ENCODE measurements at regions not wholly inside any gene's neighbourhood (a gene's known extent, or its start where the extent isn't known, plus 50 kb on each side); places are given as distances from the start of the nearest gene placed in this dataset.

DNA sequence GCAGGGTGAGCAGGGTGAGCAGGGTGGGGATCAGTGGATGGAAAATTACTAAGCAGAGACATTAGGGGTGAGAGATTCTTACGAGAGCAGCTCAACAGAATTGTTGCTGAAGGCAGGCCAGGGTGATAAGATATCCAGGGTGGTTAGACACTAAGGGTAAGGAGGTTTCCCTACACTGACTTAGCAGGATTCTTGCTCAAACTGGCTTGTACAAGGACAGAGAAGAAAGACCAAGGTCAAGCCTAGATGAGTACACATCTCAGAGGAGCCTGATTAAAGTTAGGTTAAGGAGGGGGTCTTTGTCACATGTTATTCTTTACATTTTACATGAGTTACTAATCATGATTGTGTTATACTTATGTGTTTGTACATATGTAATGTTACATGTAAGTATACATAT, 262.8 kb upstream of the FANCL start (continued):
- TF ChIP-seq REST (IDR thresholded peaks at IDR 0.05; ENCODE audit: low read depth, low read length) (no peak), MEF2A (IDR thresholded peaks at IDR 0.05; ENCODE audit: insufficient read depth, low read depth, low read length) (no peak), YBX1 (IDR thresholded peaks at IDR 0.05) (no peak), SPI1 (IDR thresholded peaks at IDR 0.05; ENCODE audit: borderline replicate concordance, insufficient read depth, low read depth, low read length) (no peak), NKRF (conservative IDR thresholded peaks at IDR 0.05) (no peak), BCL11A (IDR thresholded peaks at IDR 0.05; ENCODE audit: low read depth, low read length) (no peak), NR2C2 (IDR thresholded peaks at IDR 0.05; ENCODE audit: borderline replicate concordance, control insufficient read depth, insufficient read length, low read depth) (no peak), ATF7 (IDR thresholded peaks at IDR 0.05; ENCODE audit: low read depth) (no peak), ZBTB40 (IDR thresholded peaks at IDR 0.05; ENCODE audit: borderline replicate concordance) (no peak), EED (IDR thresholded peaks at IDR 0.05; ENCODE audit: low read depth) (no peak), ATF2 (IDR thresholded peaks at IDR 0.05; ENCODE audit: low read length) (no peak), HDAC6 (IDR thresholded peaks at IDR 0.05; ENCODE audit: unreplicated experiment) (no peak), STAT1 (conservative IDR thresholded peaks at IDR 0.05) (no peak)
- TF ChIP-seq, protein P1, sequence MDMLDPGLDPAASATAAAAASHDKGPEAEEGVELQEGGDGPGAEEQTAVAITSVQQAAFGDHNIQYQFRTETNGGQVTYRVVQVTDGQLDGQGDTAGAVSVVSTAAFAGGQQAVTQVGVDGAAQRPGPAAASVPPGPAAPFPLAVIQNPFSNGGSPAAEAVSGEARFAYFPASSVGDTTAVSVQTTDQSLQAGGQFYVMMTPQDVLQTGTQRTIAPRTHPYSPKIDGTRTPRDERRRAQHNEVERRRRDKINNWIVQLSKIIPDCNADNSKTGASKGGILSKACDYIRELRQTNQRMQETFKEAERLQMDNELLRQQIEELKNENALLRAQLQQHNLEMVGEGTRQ (IDR thresholded peaks at IDR 0.05; ENCODE audit: borderline replicate concordance, low read depth, low read length), result no peak

All from GM12878 (cell line).